K562 (cell line): ENCODE measurements at regions not wholly inside any gene's neighbourhood (a gene's known extent, or its start where the extent isn't known, plus 50 kb on each side); places are given as distances from the start of the nearest gene placed in this dataset.

Source experiments
- MAX ChIP-seq: sonication (generic); formaldehyde crosslinking; IDR thresholded peaks from 2 replicates; pipeline ENCODE4 v1.9.0; 2022; ENCODE audit warnings: mild to moderate bottlenecking, missing genetic modification reagents
- POLR2AphosphoS5 ChIP-seq: IDR thresholded peaks from 2 replicates; pipeline ENCODE4 v1.6.1; 2011; ENCODE audit warnings: mild to moderate bottlenecking, low read depth, low read length, moderate library complexity; ENCODE audit not compliant: control insufficient read depth, insufficient read depth
- TF ChIP-seq, protein P1 (sequence below), 2 experiments: fragments of 450-650 bp in 1 of 2; sonication (generic) in 1 of 2; formaldehyde crosslinking in 1 of 2; IDR thresholded peaks; 2 replicates each; pipeline versions ENCODE4 v1.7.1 to v1.9.0; 2016 to 2022; ENCODE audit warnings: inconsistent platforms in 1 of 2, mild to moderate bottlenecking in 1 of 2, missing genetic modification reagents in 1 of 2
- TF ChIP-seq, protein P2 (sequence below): fragments of 450-650 bp; IDR thresholded peaks from 2 replicates; pipeline ENCODE4 v1.6.1; 2016; ENCODE audit warnings: mild to moderate bottlenecking, moderate library complexity

DNA sequence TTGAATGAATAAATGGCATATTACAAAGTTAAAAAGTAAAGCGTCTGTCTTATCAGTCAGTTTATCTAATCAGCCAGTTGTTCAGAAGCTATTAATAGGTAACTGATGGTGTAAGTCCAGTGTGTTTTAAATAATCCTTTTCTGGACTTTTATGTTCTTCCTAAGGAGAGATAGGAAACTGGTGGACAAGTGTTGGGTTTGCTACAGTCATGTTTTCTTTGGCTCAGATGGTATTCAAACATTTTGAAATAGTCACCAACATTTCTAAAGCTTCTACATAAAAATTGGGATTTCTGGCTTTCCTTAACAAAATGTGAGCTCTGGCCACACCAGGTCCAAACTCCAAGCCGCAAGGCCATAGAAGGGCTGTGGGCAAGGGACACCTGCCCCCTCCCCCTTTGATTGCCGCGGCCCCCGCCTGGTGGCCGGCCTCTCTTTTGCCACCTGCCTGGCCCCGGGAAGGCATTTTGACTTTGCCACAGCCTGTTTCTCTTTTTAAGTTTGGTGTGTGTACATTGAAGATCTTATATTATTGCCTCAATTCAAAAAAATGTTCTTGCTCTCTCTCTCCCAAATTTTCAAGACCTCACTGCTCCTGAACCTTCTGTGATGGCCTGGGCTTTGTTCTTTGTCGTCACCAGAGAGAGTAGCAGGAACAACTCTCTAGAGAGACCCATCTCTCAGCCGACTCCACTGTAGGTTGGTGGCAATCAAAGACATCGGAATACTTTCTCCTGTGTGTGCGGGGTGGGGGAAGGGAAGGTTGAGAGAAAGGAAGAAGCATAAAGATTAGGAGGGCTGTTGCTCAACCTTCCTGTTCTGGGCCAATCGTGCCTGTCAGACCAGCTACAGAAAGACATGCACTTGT lies 84.0 kb upstream of the ZNF217 start (continued):
- TF ChIP-seq, protein P1, sequence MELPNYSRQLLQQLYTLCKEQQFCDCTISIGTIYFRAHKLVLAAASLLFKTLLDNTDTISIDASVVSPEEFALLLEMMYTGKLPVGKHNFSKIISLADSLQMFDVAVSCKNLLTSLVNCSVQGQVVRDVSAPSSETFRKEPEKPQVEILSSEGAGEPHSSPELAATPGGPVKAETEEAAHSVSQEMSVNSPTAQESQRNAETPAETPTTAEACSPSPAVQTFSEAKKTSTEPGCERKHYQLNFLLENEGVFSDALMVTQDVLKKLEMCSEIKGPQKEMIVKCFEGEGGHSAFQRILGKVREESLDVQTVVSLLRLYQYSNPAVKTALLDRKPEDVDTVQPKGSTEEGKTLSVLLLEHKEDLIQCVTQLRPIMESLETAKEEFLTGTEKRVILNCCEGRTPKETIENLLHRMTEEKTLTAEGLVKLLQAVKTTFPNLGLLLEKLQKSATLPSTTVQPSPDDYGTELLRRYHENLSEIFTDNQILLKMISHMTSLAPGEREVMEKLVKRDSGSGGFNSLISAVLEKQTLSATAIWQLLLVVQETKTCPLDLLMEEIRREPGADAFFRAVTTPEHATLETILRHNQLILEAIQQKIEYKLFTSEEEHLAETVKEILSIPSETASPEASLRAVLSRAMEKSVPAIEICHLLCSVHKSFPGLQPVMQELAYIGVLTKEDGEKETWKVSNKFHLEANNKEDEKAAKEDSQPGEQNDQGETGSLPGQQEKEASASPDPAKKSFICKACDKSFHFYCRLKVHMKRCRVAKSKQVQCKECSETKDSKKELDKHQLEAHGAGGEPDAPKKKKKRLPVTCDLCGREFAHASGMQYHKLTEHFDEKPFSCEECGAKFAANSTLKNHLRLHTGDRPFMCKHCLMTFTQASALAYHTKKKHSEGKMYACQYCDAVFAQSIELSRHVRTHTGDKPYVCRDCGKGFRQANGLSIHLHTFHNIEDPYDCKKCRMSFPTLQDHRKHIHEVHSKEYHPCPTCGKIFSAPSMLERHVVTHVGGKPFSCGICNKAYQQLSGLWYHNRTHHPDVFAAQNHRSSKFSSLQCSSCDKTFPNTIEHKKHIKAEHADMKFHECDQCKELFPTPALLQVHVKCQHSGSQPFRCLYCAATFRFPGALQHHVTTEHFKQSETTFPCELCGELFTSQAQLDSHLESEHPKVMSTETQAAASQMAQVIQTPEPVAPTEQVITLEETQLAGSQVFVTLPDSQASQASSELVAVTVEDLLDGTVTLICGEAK (IDR thresholded peaks at IDR 0.05): peak; percentile 43; the same call in 1 of the 2 replicates
- TF ChIP-seq, protein P1 (CRISPR knock-in tag; IDR thresholded peaks at IDR 0.05): no peak
- TF ChIP-seq POLR2AphosphoS5 (peak; percentile 73), MAX (no peak)
- TF ChIP-seq, protein P2, sequence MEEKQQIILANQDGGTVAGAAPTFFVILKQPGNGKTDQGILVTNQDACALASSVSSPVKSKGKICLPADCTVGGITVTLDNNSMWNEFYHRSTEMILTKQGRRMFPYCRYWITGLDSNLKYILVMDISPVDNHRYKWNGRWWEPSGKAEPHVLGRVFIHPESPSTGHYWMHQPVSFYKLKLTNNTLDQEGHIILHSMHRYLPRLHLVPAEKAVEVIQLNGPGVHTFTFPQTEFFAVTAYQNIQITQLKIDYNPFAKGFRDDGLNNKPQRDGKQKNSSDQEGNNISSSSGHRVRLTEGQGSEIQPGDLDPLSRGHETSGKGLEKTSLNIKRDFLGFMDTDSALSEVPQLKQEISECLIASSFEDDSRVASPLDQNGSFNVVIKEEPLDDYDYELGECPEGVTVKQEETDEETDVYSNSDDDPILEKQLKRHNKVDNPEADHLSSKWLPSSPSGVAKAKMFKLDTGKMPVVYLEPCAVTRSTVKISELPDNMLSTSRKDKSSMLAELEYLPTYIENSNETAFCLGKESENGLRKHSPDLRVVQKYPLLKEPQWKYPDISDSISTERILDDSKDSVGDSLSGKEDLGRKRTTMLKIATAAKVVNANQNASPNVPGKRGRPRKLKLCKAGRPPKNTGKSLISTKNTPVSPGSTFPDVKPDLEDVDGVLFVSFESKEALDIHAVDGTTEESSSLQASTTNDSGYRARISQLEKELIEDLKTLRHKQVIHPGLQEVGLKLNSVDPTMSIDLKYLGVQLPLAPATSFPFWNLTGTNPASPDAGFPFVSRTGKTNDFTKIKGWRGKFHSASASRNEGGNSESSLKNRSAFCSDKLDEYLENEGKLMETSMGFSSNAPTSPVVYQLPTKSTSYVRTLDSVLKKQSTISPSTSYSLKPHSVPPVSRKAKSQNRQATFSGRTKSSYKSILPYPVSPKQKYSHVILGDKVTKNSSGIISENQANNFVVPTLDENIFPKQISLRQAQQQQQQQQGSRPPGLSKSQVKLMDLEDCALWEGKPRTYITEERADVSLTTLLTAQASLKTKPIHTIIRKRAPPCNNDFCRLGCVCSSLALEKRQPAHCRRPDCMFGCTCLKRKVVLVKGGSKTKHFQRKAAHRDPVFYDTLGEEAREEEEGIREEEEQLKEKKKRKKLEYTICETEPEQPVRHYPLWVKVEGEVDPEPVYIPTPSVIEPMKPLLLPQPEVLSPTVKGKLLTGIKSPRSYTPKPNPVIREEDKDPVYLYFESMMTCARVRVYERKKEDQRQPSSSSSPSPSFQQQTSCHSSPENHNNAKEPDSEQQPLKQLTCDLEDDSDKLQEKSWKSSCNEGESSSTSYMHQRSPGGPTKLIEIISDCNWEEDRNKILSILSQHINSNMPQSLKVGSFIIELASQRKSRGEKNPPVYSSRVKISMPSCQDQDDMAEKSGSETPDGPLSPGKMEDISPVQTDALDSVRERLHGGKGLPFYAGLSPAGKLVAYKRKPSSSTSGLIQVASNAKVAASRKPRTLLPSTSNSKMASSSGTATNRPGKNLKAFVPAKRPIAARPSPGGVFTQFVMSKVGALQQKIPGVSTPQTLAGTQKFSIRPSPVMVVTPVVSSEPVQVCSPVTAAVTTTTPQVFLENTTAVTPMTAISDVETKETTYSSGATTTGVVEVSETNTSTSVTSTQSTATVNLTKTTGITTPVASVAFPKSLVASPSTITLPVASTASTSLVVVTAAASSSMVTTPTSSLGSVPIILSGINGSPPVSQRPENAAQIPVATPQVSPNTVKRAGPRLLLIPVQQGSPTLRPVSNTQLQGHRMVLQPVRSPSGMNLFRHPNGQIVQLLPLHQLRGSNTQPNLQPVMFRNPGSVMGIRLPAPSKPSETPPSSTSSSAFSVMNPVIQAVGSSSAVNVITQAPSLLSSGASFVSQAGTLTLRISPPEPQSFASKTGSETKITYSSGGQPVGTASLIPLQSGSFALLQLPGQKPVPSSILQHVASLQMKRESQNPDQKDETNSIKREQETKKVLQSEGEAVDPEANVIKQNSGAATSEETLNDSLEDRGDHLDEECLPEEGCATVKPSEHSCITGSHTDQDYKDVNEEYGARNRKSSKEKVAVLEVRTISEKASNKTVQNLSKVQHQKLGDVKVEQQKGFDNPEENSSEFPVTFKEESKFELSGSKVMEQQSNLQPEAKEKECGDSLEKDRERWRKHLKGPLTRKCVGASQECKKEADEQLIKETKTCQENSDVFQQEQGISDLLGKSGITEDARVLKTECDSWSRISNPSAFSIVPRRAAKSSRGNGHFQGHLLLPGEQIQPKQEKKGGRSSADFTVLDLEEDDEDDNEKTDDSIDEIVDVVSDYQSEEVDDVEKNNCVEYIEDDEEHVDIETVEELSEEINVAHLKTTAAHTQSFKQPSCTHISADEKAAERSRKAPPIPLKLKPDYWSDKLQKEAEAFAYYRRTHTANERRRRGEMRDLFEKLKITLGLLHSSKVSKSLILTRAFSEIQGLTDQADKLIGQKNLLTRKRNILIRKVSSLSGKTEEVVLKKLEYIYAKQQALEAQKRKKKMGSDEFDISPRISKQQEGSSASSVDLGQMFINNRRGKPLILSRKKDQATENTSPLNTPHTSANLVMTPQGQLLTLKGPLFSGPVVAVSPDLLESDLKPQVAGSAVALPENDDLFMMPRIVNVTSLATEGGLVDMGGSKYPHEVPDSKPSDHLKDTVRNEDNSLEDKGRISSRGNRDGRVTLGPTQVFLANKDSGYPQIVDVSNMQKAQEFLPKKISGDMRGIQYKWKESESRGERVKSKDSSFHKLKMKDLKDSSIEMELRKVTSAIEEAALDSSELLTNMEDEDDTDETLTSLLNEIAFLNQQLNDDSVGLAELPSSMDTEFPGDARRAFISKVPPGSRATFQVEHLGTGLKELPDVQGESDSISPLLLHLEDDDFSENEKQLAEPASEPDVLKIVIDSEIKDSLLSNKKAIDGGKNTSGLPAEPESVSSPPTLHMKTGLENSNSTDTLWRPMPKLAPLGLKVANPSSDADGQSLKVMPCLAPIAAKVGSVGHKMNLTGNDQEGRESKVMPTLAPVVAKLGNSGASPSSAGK: peak; percentile 27; the same call in 1 of the 2 replicates
